ENCODE measurements at regions not wholly inside any gene's neighbourhood (a gene's known extent, or its start where the extent isn't known, plus 50 kb on each side); places are given as distances from the start of the nearest gene placed in this dataset.

GRCh38 chr4:187274153-187274552 lies 550.5 kb upstream of the FAT1 start:
- H3K27ac ChIP-seq (ENCODE audit: low read depth in 2 of 2, low read length in 2 of 2) = no peak overlapping the region
- H3K4me3 ChIP-seq (ENCODE audit: low read length in 3 of 3) = no peak overlapping the region
- no peaks in the 10 kb centered on the region for H3K36me3 ChIP-seq (ENCODE audit: control insufficient read depth in 2 of 3, insufficient read depth in 3 of 3, low read length in 3 of 3)
- no peak for TF ChIP-seq CTCF (IDR thresholded peaks at IDR 0.05; ENCODE audit: borderline replicate concordance, extremely low read depth, insufficient read depth)
- H3K4me1 ChIP-seq (ENCODE audit: control insufficient read depth in 2 of 3, insufficient read depth in 2 of 3, low read depth in 1 of 3, low read length in 3 of 3) = no peaks in the 10 kb centered on the region
- H3K9me3 ChIP-seq (ENCODE audit: control insufficient read depth in 2 of 3, insufficient read depth in 1 of 3, low read length in 3 of 3) = no peaks in the 10 kb centered on the region
- DNase-seq (no peak), FAIRE-seq (no peak)
- H3K9ac ChIP-seq (ENCODE audit: low read length in 3 of 3) = no peak overlapping the region
- intact Hi-C loops (cut with DNase I) = no loop called here
- no peaks in the 10 kb centered on the region for H3K27me3 ChIP-seq (ENCODE audit: control insufficient read depth, insufficient read depth, low read length)

- no peak for FAIRE-seq
- Histone ChIP-seq H3K27me3 (ENCODE audit: control insufficient read depth, insufficient read depth, low read length) (no peaks in the 10 kb centered on the region), H3K4me1 (ENCODE audit: control insufficient read depth in 2 of 3, insufficient read depth in 2 of 3, low read depth in 1 of 3, low read length in 3 of 3) (no peaks in the 10 kb centered on the region), H3K9ac (ENCODE audit: low read length in 3 of 3) (no peak overlapping the region), H3K9me3 (ENCODE audit: control insufficient read depth in 2 of 3, insufficient read depth in 1 of 3, low read length in 3 of 3) (no peaks in the 10 kb centered on the region), H3K27ac (ENCODE audit: low read depth in 2 of 2, low read length in 2 of 2) (no peak overlapping the region), H3K4me3 (ENCODE audit: low read length in 3 of 3) (no peak overlapping the region), H3K36me3 (ENCODE audit: control insufficient read depth in 2 of 3, insufficient read depth in 3 of 3, low read length in 3 of 3) (no peaks in the 10 kb centered on the region)
- no peak for TF ChIP-seq CTCF (IDR thresholded peaks at IDR 0.05; ENCODE audit: borderline replicate concordance, extremely low read depth, insufficient read depth)
- no peak for DNase-seq
- intact Hi-C loops (cut with DNase I) = no loop called here
Observed at GRCh38 chr4:187276736-187277408, 553.2 kb upstream of the FAT1 start.

- Histone ChIP-seq H3K4me3 (ENCODE audit: low read length in 3 of 3) (no peak overlapping the region), H3K27ac (ENCODE audit: low read depth in 2 of 2, low read length in 2 of 2) (no peak overlapping the region), H3K9ac (ENCODE audit: low read length in 3 of 3) (no peak overlapping the region), H3K4me1 (ENCODE audit: control insufficient read depth in 2 of 3, insufficient read depth in 2 of 3, low read depth in 1 of 3, low read length in 3 of 3) (peaks cover 0 to 4% (median 0%) of the 10 kb centered on the region in 3 donors), H3K9me3 (ENCODE audit: control insufficient read depth in 2 of 3, insufficient read depth in 1 of 3, low read length in 3 of 3) (no peaks in the 10 kb centered on the region), H3K36me3 (ENCODE audit: control insufficient read depth in 2 of 3, insufficient read depth in 3 of 3, low read length in 3 of 3) (no peaks in the 10 kb centered on the region), H3K27me3 (ENCODE audit: control insufficient read depth, insufficient read depth, low read length) (no peaks in the 10 kb centered on the region)
- DNase-seq = no peak
- FAIRE-seq = no peak
- intact Hi-C loops (cut with DNase I) = no loop called here
- TF ChIP-seq CTCF (IDR thresholded peaks at IDR 0.05; ENCODE audit: borderline replicate concordance, extremely low read depth, insufficient read depth) = no peak
Observed at GRCh38 chr4:187283201-187283955, 559.7 kb upstream of the FAT1 start.

All from kidney (tissue), 13 donors.